Gastroesophageal sphincter (tissue), 4 donors: ENCODE measurements at regions not wholly inside any gene's neighbourhood (a gene's known extent, or its start where the extent isn't known, plus 50 kb on each side); places are given as distances from the start of the nearest gene placed in this dataset.
"Not testable (repeated sequence)": the region's sequence is repeated elsewhere in the genome, so short reads cannot be mapped to it uniquely, and the experiment has no call there.

Experiments used
- ATAC-seq: fragments of 150-250 bp; one replicate; pipeline ENCODE4 v1.9.1; 2016; ENCODE audit warnings: mild to moderate bottlenecking, moderate library complexity
- H3K27ac ChIP-seq, 4 donors: fragments of 200-600 bp; sonication (generic) in 3 of 4; 1 replicate in 3 of 4; 2 replicates in 1 of 4; pipeline ENCODE4 v1.5.1; 2016 to 2019
- H3K27me3 ChIP-seq: fragments of 200-600 bp; sonication (generic); one replicate; pipeline ENCODE4 v1.5.1; 2019
- H3K36me3 ChIP-seq, 2 donors: fragments of 200-600 bp; sonication (generic); one replicate each; pipeline ENCODE4 v1.5.1; 2019; ENCODE audit warnings: control low read depth in 1 of 2
- H3K4me1 ChIP-seq, 3 donors: fragments of 200-600 bp; sonication (generic); 1 replicate in 2 of 3; 2 replicates in 1 of 3; pipeline ENCODE4 v1.5.1; 2016 to 2019; ENCODE audit warnings: control low read depth in 2 of 3
- H3K4me3 ChIP-seq, 2 donors: fragments of 200-600 bp; sonication (generic); one replicate each; pipeline ENCODE4 v1.5.1; 2019; ENCODE audit warnings: mild to moderate bottlenecking in 1 of 2, moderate library complexity in 1 of 2
- H3K9me3 ChIP-seq, 3 donors: fragments of 200-600 bp; sonication (generic); one replicate each; pipeline ENCODE4 v1.5.1; 2017 to 2019; ENCODE audit warnings: control low read depth in 2 of 3
- EP300 ChIP-seq: sonication (generic); formaldehyde crosslinking; IDR thresholded peaks from one replicate; pipeline ENCODE4 v1.6.1; 2017; ENCODE audit warnings: antibody characterized with exemption, mild to moderate bottlenecking
- POLR2A ChIP-seq, 2 donors: fragments of 450-650 bp; IDR thresholded peaks; one replicate each; pipeline ENCODE4 v1.6.1; 2017; ENCODE audit warnings: antibody characterized with exemption in 2 of 2, mild to moderate bottlenecking in 2 of 2, moderate library complexity in 1 of 2
- POLR2AphosphoS5 ChIP-seq: sonication (generic); formaldehyde crosslinking; IDR thresholded peaks from one replicate; pipeline ENCODE4 v1.6.1; 2017; ENCODE audit warnings: antibody characterized with exemption
- WGBS, 2 donors: methylation state at CpG; one replicate each; pipeline ENCODE4 v1.1.5; 2018; ENCODE audit warnings: low coverage in 1 of 2; 5-methylcytosine and 5-hydroxymethylcytosine counted together
- TF ChIP-seq, protein P1 (sequence below), 4 experiments: fragments of 200-600 bp in 2 of 4; fragments of 450-650 bp in 2 of 4; sonication (generic) in 1 of 4; IDR thresholded peaks; one replicate each; pipeline ENCODE4 v1.5.1; 2017 to 2019; ENCODE audit warnings: antibody characterized with exemption in 4 of 4, mild to moderate bottlenecking in 2 of 4, moderate library complexity in 2 of 4

- no peak for ATAC-seq
- Histone ChIP-seq H3K9me3 (no peaks in the 10 kb centered on the region), H3K36me3 (no peaks in the 10 kb centered on the region), H3K27ac (no peak overlapping the region), H3K4me3 (no peak overlapping the region), H3K4me1 (no peaks in the 10 kb centered on the region), H3K27me3 (no peaks in the 10 kb centered on the region)
- 86 to 100% methylated on average over 3 to 5 of the region's 5 CpGs for WGBS, 2 donors
- no peak for TF ChIP-seq POLR2A (IDR thresholded peaks at IDR 0.05)
- no peak for TF ChIP-seq POLR2AphosphoS5
- TF ChIP-seq, protein P1, sequence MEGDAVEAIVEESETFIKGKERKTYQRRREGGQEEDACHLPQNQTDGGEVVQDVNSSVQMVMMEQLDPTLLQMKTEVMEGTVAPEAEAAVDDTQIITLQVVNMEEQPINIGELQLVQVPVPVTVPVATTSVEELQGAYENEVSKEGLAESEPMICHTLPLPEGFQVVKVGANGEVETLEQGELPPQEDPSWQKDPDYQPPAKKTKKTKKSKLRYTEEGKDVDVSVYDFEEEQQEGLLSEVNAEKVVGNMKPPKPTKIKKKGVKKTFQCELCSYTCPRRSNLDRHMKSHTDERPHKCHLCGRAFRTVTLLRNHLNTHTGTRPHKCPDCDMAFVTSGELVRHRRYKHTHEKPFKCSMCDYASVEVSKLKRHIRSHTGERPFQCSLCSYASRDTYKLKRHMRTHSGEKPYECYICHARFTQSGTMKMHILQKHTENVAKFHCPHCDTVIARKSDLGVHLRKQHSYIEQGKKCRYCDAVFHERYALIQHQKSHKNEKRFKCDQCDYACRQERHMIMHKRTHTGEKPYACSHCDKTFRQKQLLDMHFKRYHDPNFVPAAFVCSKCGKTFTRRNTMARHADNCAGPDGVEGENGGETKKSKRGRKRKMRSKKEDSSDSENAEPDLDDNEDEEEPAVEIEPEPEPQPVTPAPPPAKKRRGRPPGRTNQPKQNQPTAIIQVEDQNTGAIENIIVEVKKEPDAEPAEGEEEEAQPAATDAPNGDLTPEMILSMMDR (IDR thresholded peaks at IDR 0.05), result no peak
- TF ChIP-seq EP300, result no peak
These were observed 206.5 kb downstream of the FAM181B start for GRCh38 chr11:82527081-82527584.

DNA sequence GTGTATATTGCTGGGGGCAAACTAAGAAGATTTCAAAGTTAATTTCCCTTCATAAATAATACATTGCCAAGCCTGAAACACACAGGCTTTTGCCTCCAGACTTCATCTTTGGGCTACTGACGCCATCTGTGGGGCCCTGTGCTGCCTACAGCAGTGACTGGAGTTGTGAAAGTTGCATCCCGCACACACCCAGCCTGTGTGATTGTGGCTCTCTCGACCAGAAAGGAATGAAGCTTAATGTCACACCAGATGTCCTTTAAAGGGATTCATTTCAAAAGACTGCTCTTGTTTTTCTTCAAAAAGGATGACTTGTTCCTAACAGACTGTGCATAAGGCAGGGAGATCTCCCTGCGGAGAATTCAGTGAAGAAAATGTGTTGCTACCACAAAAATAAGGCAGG is 210.5 kb downstream of the FAM181B start:
- ATAC-seq, result peak; percentile 62

GRCh38 chr11:82521427-82521826 is 212.2 kb downstream of the FAM181B start:
- no peak for TF ChIP-seq EP300
- no peak for TF ChIP-seq POLR2AphosphoS5
- no peak for TF ChIP-seq POLR2A (IDR thresholded peaks at IDR 0.05)
- TF ChIP-seq, protein P1 (IDR thresholded peaks at IDR 0.05), result no peak
- H3K4me1 ChIP-seq, result no peaks in the 10 kb centered on the region
- no peaks in the 10 kb centered on the region for H3K36me3 ChIP-seq
- no peak overlapping the region for H3K4me3 ChIP-seq
- ATAC-seq, result peak; percentile 71
- peak overlapping the region in 1 of 4 donors; percentile 38 for H3K27ac ChIP-seq
- WGBS, 2 donors, result 40 to 59% methylated on average over 1 to 3 of the region's 3 CpGs
- no peaks in the 10 kb centered on the region for H3K27me3 ChIP-seq
- H3K9me3 ChIP-seq, result no peaks in the 10 kb centered on the region

More for the DNA sequence above, 210.5 kb downstream of the FAM181B start:
- no peaks in the 10 kb centered on the region for H3K27me3 ChIP-seq
- no peak overlapping the region for H3K4me3 ChIP-seq
- no peaks in the 10 kb centered on the region for H3K9me3 ChIP-seq
- 43 to 48% methylated on average over 2 to 3 of the region's 4 CpGs for WGBS, 2 donors
- no peaks in the 10 kb centered on the region for H3K4me1 ChIP-seq
- TF ChIP-seq, protein P1 (IDR thresholded peaks at IDR 0.05), result peak in 2 of 4 experiments; percentile 15 to 32
- no peak for TF ChIP-seq POLR2A (IDR thresholded peaks at IDR 0.05)
- H3K27ac ChIP-seq, result no peak overlapping the region
- H3K36me3 ChIP-seq, result no peaks in the 10 kb centered on the region

GRCh38 chr11:82507288-82507687 is 226.4 kb downstream of the FAM181B start:
- Histone ChIP-seq H3K27ac (no peak overlapping the region), H3K4me3 (no peak overlapping the region), H3K27me3 (no peaks in the 10 kb centered on the region), H3K36me3 (no peaks in the 10 kb centered on the region), H3K9me3 (no peaks in the 10 kb centered on the region), H3K4me1 (no peaks in the 10 kb centered on the region)
- TF ChIP-seq, protein P1 (IDR thresholded peaks at IDR 0.05), result no peak
- no peak for TF ChIP-seq POLR2A (IDR thresholded peaks at IDR 0.05)
- no peak for TF ChIP-seq EP300
- TF ChIP-seq POLR2AphosphoS5, result no peak
- 51 to 59% methylated on average over 6 of the region's 6 CpGs for WGBS, 2 donors
- ATAC-seq, result no peak

DNA sequence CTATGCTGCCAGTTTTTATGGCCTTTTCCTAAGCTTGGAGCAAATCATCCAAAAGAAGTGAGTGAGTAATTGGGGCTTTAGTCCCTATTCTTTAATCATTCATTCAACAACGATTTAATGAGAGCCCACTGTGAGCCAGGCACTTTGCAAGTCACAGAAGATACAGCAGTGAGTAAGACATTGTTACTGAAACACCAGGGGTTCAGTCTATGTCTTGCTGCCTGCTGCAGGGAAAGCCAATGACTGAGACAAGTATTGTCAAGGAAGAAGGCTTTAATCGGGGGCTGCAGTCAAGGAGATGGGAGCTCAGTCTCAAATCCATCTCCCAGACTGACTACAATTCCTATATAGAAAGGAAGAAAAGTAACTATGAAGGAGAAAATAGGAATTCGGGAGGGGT is 228.3 kb downstream of the FAM181B start:
- TF ChIP-seq POLR2A (IDR thresholded peaks at IDR 0.05) (no peak), EP300 (no peak), POLR2AphosphoS5 (no peak)
- TF ChIP-seq, protein P1 (IDR thresholded peaks at IDR 0.05), result no peak
- Histone ChIP-seq H3K27ac (no peak overlapping the region), H3K27me3 (no peaks in the 10 kb centered on the region), H3K4me1 (no peaks in the 10 kb centered on the region), H3K9me3 (no peaks in the 10 kb centered on the region), H3K36me3 (no peaks in the 10 kb centered on the region), H3K4me3 (no peak overlapping the region)
- ATAC-seq, result no peak
- WGBS, 2 donors, result 17 to 41% methylated on average over 2 to 3 of the region's 3 CpGs

DNA sequence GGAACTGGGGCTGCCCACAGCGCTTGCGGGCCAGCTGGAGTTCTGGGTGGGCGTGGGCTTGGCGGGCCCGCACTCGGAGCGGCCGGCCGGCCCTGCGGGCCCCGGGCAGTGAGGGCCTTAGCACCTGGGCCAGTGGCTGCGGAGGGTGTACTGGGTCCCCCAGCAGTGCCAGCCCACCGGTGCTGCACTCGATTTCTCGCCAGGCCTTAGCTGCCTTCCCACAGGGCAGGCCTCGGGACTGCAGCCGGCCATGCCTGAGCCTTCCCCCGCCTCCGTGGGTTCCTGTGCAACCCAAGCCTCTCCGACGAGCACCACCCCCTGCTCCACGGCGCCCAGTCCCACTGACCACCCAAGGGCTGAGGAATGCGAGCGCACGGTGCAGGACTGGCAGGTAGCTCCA is 232.5 kb downstream of the FAM181B start:
- H3K4me3 ChIP-seq, ATAC-seq, H3K27ac ChIP-seq, H3K9me3 ChIP-seq, H3K36me3 ChIP-seq, H3K4me1 ChIP-seq, H3K27me3 ChIP-seq: not testable (repeated sequence)
- WGBS, 2 donors, result no CpG with 5 or more reads among the region's 26 CpGs
